ENCODE measurements at regions not wholly inside any gene's neighbourhood (a gene's known extent, or its start where the extent isn't known, plus 50 kb on each side); places are given as distances from the start of the nearest gene placed in this dataset.
A peak's percentile ranks its signal among the peaks of the same experiment; 100 is the strongest.

GRCh38 chr18:10070561-10071000 lies 156.8 kb downstream of the VAPA start:
- DNase-seq (no peak), ATAC-seq (no peak)
- intact Hi-C loops (cut with micrococcal nuclease), result no loop called here

DNA sequence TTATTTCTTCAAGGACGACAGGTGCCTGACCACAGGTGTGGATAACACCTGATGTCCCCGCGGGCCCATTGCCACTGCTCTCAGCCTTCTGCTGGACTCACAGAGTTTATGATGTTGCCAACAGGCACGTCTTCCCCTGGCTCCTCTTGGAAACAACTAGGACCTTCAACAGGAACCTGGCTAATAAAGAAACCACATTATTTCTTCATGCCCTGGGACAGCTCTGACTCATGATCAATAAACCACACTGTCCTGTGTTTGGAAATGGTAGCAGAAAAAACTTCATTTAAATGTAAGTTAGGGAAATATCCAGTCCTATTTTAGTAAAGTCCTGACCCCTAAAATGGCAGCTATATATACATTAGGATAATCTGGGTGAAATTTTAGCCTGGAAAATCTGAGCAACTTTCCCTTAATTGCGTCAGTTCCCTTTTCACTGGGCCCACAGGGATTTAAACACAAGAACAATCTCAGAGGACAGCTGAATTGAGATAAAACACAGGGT lies 158.9 kb downstream of the VAPA start:
- DNase-seq, result no peak
- intact Hi-C loops (cut with micrococcal nuclease), result no loop called here
- no peak for ATAC-seq

- DNase-seq (no peak), ATAC-seq (no peak)
- intact Hi-C loops (cut with micrococcal nuclease), result no loop called here
Observed at GRCh38 chr18:10074110-10074509, 160.3 kb downstream of the VAPA start.

DNA sequence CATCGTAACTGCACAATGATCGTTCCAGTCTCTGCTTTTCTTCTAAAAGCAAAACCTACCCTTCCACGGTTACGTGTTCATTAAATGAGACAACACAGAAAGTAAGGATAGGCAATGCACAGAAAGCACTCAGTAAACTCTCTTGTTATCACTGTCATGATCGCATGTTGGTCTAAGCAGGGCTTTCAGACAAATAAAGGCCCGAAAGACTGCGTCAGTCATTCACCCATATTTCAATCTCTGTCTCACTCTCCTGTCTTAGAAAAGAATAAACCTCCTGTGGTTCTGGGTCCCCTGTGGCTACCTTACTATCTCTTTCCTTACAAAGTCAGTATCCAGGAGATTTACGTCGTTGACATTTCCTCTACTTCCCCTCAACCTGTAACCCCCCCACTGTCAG lies 160.9 kb downstream of the VAPA start:
- intact Hi-C loops (cut with micrococcal nuclease), result no loop called here
- DNase-seq (no peak), ATAC-seq (no peak)

GRCh38 chr18:10076502-10077030 lies 162.8 kb downstream of the VAPA start:
- DNase-seq (no peak), ATAC-seq (no peak)
- intact Hi-C loops (cut with micrococcal nuclease), result no loop called here

DNA sequence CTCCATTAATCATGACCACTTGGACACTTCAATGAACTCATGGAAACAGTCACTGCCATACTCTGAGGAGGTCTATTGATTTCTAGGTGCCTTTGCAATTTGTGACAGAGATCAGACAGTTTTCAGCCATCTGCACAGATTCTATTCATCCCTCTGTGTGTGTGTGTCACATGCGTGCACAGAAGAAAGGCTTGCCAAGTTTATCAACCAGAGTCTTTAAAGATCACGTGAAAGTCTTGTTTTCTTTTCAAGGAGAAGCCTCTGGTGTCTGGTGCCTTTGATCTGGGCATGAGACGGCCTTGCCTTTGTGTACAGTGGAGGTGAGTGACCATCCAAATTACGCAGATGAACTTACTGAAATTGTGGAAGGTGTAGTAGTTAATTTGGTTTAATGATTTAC lies 164.2 kb downstream of the VAPA start:
- intact Hi-C loops (cut with micrococcal nuclease), result no loop called here
- ATAC-seq (no peak), DNase-seq (no peak)

GRCh38 chr18:10080372-10080771 lies 166.6 kb downstream of the VAPA start:
- intact Hi-C loops (cut with micrococcal nuclease), result no loop called here

GRCh38 chr18:10081492-10081891 lies 167.7 kb downstream of the VAPA start:
- DNase-seq (no peak), ATAC-seq (peak; percentile 38)
- intact Hi-C loops (cut with micrococcal nuclease), result no loop called here

More at GRCh38 chr18:10080372-10080771, 166.6 kb downstream of the VAPA start:
- DNase-seq (no peak), ATAC-seq (no peak)

DNA sequence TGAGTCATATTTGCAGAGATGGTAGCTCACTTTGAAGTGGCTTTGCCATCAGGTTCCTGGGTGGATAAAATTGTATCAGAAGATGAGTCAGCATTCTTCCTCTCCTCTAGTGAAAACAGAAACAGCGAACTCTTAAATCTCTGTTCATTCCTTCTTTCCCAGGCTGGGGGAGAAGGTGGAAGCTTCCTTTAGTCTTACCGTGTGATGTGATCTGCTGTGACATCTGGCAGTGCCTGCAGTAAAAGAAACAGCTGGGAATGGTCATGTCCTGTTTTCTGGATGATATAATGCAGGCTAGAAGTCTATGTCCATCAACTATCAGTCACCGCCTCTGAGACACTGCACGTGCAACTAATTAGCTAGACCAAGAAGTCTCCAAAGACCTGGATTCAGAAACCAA lies 171.6 kb downstream of the VAPA start:
- ATAC-seq (peak; percentile 65), DNase-seq (no peak)
- intact Hi-C loops (cut with micrococcal nuclease), result no loop called here

DNA sequence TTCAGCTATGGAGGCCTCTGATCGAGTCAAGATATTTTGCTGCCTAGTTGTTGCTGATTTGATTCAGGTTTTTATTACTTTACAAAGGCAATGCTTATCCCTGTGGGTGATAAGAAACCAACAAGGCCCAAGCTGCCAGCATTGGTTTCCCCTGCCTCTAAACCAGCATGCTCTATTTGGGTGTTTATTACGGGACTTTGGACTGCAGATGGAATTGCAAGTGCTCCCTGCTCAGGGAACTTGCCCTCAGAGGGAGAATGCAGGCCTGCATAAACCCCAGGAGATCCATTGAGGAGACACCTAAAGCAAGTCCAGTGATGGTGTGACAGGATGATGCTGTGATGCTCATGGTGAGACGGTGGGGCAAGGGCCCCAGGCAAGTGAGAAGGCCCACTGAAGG lies 172.1 kb downstream of the VAPA start:
- ATAC-seq, result no peak
- intact Hi-C loops (cut with micrococcal nuclease), result no loop called here
- no peak for DNase-seq

DNA sequence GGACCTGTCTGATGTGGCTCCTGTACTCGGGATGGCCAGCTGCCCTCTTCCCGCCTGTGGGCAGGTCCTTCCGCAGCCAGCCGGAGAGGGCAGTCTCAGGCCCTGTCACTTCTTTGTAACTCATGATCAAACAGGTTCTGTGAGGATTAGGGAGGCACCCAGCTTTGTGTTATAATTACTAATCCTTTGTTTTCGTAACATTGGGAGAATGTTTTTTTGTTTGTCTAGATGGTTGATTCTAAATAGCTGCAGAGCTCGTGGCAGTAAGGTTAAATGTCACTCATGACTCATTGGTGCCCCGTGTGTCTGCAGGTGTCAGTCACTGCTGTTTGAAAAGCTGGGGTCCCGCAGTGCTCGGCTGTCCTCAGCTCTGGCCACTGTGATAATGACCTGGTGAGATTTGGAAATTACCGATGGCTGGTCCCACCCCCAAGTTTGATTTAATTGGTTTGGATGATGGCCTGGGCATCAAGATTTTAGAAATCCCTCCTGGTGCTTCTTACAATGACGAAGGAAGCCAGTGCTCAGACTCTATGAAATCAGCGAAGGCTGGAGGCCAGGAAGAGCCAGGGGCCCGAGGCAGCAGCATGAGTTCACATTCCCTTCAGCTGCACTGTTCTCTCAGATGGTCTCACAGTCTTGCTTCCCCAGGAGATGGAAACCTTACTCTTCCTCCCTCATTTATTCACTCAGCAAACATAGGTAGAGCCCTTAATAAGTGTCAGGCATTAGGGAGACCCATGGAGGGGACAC lies 172.8 kb downstream of the VAPA start:
- intact Hi-C loops (cut with micrococcal nuclease), result no loop called here
- ATAC-seq (peak; percentile 31), DNase-seq (no peak)

- DNase-seq, result no peak
- intact Hi-C loops (cut with micrococcal nuclease), result no loop called here
- no peak for ATAC-seq
Observed at GRCh38 chr18:10088734-10089133, 174.9 kb downstream of the VAPA start.

GRCh38 chr18:10089881-10090280 lies 176.1 kb downstream of the VAPA start:
- intact Hi-C loops (cut with micrococcal nuclease), result no loop called here
- DNase-seq (no peak), ATAC-seq (no peak)

DNA sequence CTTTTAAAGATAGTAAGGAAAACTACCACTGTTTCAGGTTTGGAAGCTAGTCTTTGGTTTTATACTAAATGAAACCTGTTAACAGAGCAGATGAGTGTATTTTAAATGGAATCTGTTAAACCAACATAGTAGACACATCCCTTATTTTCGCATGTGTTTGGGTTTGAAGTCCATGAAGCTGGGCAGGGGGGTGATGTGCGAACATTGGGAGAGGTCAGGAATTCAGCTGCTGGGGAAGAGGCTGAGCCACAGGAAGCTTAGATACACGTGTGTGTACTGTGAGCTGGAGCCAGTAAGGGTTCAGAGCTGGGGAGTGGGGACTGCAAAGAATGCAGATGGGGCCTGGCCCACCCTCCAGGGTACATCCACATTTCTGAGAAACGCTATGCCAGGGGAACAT lies 176.9 kb downstream of the VAPA start:
- DNase-seq, result no peak
- ATAC-seq, result no peak
- intact Hi-C loops (cut with micrococcal nuclease), result no loop called here

GRCh38 chr18:10093445-10093844 lies 179.6 kb downstream of the VAPA start:
- DNase-seq (no peak), ATAC-seq (no peak)
- intact Hi-C loops (cut with micrococcal nuclease), result no loop called here

GRCh38 chr18:10094154-10094553 lies 180.3 kb downstream of the VAPA start:
- DNase-seq (no peak), ATAC-seq (peak; percentile 28)
- intact Hi-C loops (cut with micrococcal nuclease), result no loop called here

DNA sequence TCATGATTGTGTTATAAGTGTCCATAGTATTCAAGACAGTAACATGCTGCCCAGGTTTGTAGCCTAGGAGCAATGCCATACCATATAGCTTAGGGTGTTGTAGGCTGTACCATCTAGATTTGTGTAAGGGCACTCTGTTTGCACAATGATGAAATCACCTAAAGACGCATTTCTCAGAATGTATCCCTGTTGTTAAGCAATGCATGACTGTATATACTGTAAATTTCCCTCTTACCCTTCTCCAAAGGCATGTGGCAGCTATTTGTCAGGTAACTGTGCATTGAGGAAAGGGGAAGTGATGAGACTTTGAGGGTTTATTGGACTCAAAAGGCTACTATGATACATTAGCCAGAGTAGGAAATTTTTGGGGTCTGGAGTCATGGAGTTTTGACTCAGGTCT lies 180.8 kb downstream of the VAPA start:
- ATAC-seq, result no peak
- intact Hi-C loops (cut with micrococcal nuclease), result no loop called here

DNA sequence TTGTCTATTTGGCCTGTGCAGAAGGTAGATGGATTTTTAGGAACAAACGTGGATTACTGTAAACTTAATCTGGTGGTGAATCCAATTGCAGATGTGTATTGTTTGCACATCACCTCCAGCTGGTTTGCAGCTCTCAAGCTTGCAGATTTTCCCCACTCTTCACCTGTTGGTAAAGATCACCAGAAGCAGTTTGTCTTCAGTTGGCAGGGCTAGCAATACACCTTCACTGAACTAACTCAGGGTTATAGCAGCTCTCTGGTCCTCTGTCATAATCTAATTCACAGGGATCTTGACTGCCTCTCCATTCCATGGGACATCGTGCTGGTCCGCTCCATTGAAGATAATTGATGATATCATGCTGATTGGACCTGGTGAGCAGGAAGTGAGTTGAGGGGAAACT lies 181.5 kb downstream of the VAPA start:
- no peak for DNase-seq
- intact Hi-C loops (cut with micrococcal nuclease), result no loop called here
- no peak for ATAC-seq

More for the DNA sequence above, 180.8 kb downstream of the VAPA start:
- no peak for DNase-seq

DNA sequence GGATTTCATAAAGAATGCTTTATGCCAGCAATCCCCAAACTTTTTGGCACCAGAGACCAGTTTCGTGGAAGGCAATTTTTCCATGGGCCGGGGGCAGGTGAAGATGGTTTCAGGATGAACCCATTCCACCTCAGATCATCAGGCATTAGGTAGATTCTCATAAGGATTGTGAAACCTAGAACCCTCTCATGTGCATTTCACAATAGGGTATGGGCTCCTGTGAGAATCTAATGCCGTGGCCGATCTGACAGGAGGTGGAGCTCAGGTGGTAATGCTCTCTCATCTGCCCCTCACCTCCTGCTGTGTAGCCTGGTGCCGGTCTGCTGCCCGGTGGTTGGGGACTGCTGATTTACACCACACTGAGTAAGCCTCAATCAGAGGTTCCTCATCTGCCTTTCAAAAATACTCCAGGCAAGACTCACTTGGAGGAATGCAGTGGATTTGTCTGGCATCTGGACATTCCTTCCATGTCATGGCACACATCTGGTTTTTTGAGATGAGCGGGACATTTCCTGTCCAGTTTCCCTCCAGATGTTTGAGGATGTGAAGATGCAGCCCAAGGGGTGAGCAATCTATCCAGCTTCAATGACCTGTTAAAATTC lies 185.8 kb downstream of the VAPA start:
- intact Hi-C loops (cut with micrococcal nuclease), result no loop called here
- ATAC-seq, result no peak
- DNase-seq, result no peak

DNA sequence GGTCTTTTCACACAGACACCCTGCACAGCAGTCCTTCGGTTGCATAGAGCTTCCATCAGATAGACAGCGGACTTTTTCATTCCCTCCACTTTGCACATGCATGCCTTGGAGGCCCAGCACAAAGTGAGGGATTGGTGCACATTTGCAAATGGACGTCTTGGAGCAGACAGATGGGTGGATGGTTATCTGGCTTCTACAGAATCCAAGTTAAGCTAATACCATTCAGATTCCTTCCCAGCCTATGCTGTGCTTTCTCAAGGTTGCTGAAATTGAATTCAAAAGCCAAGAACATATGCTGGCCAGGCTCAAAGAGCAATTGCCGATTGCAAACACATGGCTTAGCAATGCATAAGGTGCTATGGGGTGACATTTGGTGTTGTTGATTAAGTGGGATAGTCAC lies 186.4 kb downstream of the VAPA start:
- ATAC-seq, result no peak
- no peak for DNase-seq
- intact Hi-C loops (cut with micrococcal nuclease), result no loop called here
